NCI-H524 (cell line): ENCODE measurements at regions not wholly inside any gene's neighbourhood (a gene's known extent, or its start where the extent isn't known, plus 50 kb on each side); places are given as distances from the start of the nearest gene placed in this dataset.
A peak's percentile ranks its signal among the peaks of the same experiment; 100 is the strongest.

Source experiments
- DNase-seq, 2 experiments: peaks; one replicate each; lab custom pipeline; 2025; lab: John Stamatoyannopoulos, UW

DNA sequence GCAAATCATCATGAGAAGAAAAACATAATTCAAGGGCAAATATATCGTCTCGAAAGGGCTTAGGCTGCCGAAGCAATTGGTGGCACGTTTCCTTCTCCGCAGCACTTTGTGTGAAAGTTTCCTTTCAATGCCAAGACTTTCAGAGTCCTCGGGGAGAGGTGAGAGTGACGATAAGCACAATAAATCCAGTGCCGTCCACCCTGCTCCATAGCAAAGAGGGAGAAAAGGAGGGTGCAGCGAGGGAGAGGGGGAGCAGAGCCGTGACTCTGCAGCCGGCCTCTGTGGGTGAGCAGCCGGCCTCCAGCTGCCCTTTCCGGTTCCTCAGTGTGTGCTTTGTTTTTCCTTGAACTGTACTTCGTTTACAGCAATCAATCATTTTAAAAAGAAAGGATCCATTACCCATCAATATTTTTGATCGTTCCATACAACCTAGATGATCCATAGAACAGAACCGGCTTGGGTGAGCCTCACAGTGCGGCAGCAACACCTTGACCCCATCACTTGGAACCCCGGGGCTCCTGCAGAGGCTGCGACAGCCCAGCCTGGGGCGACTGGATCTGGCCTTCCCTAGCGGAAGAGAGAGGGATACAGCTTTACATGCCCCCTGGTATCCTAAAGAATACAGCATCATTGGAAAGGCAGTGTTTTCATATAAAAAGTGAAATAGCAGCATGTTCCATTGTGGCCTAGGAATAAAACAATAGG, 247.0 kb upstream of the IRX4 start:
- no peak for DNase-seq

- peak; percentile 25 to 62 for DNase-seq
Observed at GRCh38 chr5:2128686-2129355, 246.1 kb upstream of the IRX4 start.

GRCh38 chr5:2126512-2126911, 243.8 kb upstream of the IRX4 start:
- DNase-seq = no peak

DNA sequence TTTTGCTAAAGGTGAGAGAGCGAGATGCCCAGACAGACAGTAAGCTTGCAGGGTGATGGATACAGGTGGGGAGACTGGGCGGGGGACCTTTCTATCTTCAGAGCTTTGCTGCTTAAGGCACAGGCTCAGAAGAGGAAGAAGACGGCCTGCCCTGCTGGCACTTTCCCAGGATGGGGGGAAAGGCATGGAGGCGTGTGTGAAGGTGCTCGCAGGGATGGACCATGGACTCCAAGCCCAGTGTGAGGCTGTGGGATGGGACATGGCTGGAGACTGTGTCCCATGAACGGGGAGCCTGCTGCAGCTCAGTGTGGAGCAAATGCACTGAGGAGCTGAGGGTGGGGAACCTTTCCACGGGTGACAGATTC, 243.2 kb upstream of the IRX4 start:
- DNase-seq = no peak

DNA sequence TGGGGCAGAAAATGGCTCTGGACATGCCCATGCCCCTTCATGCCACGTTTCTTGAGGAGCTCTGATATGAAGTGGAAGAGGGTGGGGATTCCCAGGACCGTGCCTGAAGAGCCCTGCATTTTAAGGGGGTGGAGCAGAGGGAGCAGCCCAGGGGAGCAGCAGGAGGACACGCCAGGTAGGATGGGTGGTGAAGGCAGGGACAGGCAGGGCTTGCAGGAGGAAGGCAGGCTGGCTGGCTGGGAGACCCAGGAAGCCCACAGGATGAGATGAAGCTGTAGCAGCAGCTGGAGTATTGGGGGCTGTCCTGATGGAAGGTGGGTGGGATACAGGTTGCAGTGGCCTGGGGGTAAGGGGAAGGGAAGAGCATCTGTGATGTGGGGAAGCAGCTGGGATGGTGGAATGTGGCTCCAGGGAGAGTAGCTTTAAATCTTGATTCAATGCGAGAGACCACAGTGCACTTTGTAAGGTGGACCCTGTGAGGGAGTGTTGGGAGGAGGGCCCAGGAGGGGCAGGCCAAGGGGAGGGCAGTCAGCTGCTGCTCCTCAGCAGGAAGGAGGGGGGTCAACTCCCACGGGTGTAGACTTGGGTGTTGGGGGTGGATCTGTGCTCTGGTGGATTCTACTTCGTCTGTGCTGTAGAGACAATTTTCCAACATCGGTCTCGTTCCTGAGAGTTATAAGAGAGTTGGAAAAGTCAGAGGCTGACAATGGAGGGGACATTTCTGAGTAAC, 242.6 kb upstream of the IRX4 start:
- no peak for DNase-seq

GRCh38 chr5:2124434-2125170, 241.9 kb upstream of the IRX4 start:
- DNase-seq = no peak

DNA sequence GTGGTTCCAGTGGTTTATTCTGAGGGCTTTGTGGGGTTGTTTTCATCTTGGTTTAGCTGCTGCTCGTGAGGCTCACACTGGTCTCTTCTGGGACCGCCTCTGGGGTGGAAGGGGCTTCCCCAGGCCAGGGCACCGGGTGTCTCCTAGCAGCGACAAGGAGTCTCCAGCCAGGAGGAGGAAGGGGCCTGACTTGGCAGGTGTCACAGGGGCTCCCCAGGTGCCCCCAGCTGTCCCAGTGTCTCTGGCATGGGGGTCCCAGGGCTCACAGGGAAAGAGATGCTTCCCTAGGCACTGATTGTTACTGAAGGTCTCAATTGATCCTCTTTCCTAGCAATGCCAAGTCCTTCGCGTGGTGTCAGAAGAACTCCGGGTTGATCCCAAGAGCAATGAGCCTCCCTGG, 241.1 kb upstream of the IRX4 start:
- no peak for DNase-seq

GRCh38 chr5:2120361-2120760, 237.6 kb upstream of the IRX4 start:
- peak in 1 of 2 experiments; percentile 64 for DNase-seq

DNA sequence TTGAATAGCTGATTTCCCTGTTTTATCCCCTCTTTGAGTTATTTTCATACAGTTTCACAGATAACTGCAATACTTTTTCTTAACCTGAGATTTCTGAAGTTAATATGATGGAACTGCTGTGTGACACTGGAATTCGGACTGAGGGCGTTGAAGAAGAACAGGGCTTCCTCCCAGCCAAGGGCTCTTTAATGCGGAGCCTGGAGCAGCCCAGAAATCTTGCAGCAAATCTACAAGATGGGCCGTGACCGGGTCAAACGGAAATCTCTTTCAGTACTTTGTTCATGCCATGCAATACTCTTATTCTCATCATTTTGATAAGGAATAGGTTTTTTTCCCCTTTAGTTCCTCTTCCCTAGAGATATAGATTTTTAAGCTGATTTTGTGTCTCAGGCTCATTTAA, 236.8 kb upstream of the IRX4 start:
- DNase-seq = peak; percentile 23 to 30

- DNase-seq = no peak
Observed at GRCh38 chr5:2113348-2114131, 230.8 kb upstream of the IRX4 start.

DNA sequence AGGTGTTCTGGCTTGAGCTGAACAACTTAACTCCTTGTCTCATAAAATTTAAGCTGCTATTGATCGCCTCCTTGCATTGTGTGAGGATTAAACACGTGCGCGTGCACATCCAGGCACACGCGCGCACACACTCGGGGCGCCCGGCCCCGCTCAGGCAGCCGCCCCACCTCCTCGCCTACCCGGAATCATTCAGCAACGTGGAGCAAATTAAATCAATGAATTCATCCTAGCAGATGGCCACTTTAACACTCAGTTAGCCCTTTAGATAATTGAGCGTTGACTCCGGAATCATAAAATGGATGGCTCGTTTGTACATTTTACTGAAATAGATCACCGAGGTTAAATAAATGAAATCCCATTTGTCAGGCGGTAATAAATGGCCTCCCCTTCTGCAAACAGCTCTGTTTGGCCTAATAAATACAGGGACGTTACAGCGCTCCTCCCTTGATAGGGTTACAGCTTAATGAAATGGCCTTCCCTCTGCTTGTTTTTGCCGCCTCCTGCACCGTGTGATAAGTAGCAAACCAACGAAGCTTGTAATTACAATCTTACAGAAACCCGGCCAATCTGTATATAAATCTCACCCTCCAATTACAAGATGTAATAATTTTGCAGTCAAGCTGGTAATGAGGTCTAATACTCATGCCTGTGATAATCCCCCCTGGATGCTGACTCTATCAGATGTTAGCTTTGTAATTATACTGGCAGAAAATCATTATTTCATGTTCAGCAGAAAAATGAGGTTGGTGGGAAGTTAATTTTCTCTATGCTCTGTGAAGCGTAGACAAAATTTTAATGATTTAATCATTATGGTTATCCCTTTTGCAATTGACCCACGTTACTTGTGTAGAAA, 229.7 kb upstream of the IRX4 start:
- DNase-seq = peak; percentile 97 to 98

GRCh38 chr5:2111569-2112105, 228.9 kb upstream of the IRX4 start:
- DNase-seq = no peak

DNA sequence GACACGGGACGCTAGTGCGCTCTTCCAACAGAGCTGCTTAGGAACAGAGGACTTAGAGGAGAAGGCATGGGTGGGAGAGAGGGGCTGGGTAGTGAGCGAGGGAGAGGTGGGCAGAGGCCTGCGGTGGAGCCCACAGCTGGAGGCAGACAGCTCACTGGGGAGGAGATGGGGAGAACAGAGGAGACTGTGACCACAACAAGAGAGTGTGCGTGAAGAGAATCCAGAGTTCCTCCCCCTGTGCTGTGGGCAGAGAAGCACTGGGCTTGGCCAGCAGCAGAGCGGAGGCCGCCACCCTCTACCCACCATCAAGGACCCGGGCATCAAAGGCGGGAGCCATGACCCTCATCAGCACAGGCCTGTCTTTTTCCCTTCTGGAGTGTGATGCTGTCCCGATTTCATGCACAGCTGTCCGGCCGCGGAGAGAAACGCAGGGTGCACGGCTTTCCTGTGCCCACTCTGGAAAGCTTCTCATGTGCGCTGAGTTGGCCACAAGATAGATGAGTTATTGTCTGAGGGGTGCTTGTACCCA, 228.3 kb upstream of the IRX4 start:
- no peak for DNase-seq

GRCh38 chr5:2110137-2110933, 227.6 kb upstream of the IRX4 start:
- no peak for DNase-seq

GRCh38 chr5:2109566-2109965, 226.8 kb upstream of the IRX4 start:
- no peak for DNase-seq

DNA sequence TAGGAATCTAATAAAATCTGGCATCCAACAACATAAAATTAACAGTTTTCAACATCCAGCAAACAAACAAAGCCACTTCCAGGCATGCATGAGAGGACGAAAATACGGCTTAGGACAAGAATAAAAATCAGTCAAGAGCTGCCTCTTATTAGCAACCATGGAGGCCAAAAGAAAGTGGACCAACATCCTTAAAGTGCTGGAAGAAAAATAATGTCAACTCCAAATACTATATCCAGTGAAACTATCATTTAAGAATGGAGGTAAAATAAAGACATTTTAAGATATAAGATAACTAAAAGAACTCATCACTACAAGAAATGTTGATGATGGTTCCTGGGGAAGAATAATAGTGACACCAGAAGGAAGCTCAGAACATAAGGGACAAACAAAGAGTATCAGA, 224.0 kb upstream of the IRX4 start:
- DNase-seq = no peak

GRCh38 chr5:2105141-2105540, 222.4 kb upstream of the IRX4 start:
- no peak for DNase-seq

DNA sequence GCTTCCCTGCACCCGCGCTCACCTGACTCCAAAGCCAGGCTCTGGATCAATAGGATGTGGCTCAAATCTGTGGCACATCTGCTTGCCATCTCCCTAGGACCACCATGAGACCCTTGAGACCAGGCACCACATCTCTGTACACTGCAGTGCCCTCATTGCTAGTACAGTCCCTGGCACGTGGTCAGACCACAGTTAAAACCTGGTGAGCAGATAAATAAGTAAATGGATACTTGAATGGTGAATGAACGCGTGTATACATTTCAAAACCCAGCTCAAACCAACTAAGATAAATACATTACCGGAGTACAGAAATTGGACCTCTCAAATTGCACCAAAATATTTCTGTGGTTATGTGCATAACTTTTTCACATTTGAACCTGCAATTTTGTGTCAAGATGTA, 221.2 kb upstream of the IRX4 start:
- DNase-seq = no peak
